Spleen (tissue), 7 donors: ENCODE measurements at regions not wholly inside any gene's neighbourhood (a gene's known extent, or its start where the extent isn't known, plus 50 kb on each side); places are given as distances from the start of the nearest gene placed in this dataset.

Experiments
- POLR2A ChIP-seq, 3 donors: fragments of 450-650 bp; IDR thresholded peaks; one replicate each; pipeline ENCODE4 v1.5.1; 2017; ENCODE audit warnings: antibody characterized with exemption in 3 of 3, mild to moderate bottlenecking in 1 of 3
- POLR2AphosphoS5 ChIP-seq, 3 donors: sonication (generic); formaldehyde crosslinking; IDR thresholded peaks; one replicate each; pipeline ENCODE4 v1.5.1; 2017; ENCODE audit warnings: antibody characterized with exemption in 3 of 3
- TF ChIP-seq, protein P1 (sequence below), 11 experiments: fragments of 200-600 bp in 7 of 11; fragments of 450-650 bp in 4 of 11; sonication (generic) in 4 of 11; IDR thresholded peaks in 8 of 11; conservative IDR thresholded peaks in 3 of 11; 1 replicate in 7 of 11; 2 replicates in 4 of 11; pipeline versions ENCODE4 v1.4.0 to v1.8.0; 2016 to 2021; ENCODE audit warnings: antibody characterized with exemption in 11 of 11, inconsistent platforms in 4 of 11, mild to moderate bottlenecking in 1 of 11
- donor health status: DM: no; HTN: no; CAD: no; lungs with moderate emphysema.
- donor health status: DM: no; HTN: no; CAD: no.
- donor health status: DM: no; HTN: no; CAD: no.

DNA sequence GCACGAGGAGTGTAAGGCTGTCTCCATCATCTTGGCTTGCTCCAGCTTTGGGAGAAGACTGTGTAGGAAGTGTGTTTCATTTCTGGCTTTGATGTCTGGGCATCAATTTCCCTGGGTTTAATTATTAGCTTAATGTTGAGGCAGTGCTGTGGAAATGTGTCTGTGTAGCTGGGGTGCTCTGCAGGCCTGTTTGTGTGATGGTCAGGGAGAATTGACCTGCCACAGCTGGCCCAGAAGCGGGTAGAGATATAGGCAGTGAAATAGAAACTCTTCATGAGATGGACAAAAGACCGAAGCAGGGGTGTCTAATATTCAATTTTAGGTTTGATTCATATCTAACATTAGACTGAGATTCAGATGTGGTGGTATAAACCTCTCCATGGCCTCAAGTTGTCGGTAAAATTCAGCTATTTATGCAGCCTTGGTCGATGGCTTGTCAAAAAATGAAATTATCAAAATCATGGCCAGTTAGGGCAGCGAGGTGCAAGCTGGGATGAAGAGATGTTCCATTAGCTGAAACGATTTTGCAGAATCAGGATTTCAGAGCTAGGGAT is 95.3 kb upstream of the SNX9 start:
- TF ChIP-seq POLR2AphosphoS5 (IDR thresholded peaks at IDR 0.05) (no peak), POLR2A (IDR thresholded peaks at IDR 0.05) (no peak)
- TF ChIP-seq, protein P1, sequence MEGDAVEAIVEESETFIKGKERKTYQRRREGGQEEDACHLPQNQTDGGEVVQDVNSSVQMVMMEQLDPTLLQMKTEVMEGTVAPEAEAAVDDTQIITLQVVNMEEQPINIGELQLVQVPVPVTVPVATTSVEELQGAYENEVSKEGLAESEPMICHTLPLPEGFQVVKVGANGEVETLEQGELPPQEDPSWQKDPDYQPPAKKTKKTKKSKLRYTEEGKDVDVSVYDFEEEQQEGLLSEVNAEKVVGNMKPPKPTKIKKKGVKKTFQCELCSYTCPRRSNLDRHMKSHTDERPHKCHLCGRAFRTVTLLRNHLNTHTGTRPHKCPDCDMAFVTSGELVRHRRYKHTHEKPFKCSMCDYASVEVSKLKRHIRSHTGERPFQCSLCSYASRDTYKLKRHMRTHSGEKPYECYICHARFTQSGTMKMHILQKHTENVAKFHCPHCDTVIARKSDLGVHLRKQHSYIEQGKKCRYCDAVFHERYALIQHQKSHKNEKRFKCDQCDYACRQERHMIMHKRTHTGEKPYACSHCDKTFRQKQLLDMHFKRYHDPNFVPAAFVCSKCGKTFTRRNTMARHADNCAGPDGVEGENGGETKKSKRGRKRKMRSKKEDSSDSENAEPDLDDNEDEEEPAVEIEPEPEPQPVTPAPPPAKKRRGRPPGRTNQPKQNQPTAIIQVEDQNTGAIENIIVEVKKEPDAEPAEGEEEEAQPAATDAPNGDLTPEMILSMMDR (IDR thresholded peaks at IDR 0.05 in 8 of 11, conservative IDR thresholded peaks at IDR 0.05 in 3 of 11) = no peak
